ENCODE measurements at regions not wholly inside any gene's neighbourhood (a gene's known extent, or its start where the extent isn't known, plus 50 kb on each side); places are given as distances from the start of the nearest gene placed in this dataset.
"Not testable (repeated sequence)": the region's sequence is repeated elsewhere in the genome, so short reads cannot be mapped to it uniquely, and the experiment has no call there.

- not testable (repeated sequence) for TF ChIP-seq POLR2A (IDR thresholded peaks at IDR 0.05; ENCODE audit: low read depth, low read length); NR2F1 (conservative IDR thresholded peaks at IDR 0.05); MAX (IDR thresholded peaks at IDR 0.05; ENCODE audit: low read depth, low read length); CTCF (IDR thresholded peaks at IDR 0.05 in 2 of 3, conservative IDR thresholded peaks at IDR 0.05 in 1 of 3; ENCODE audit: control insufficient read depth in 2 of 3, extremely low read depth in 1 of 3, insufficient read depth in 1 of 3, low read depth in 3 of 3, low read length in 3 of 3)
Observed at GRCh38 chr21:9074772-9075171, 1446.6 kb upstream of the TPTE start.
